ENCODE measurements at regions not wholly inside any gene's neighbourhood (a gene's known extent, or its start where the extent isn't known, plus 50 kb on each side); places are given as distances from the start of the nearest gene placed in this dataset.

GRCh38 chr5:54704333-54704732 is 186.8 kb downstream of the SNX18 start:
- 73% methylated on average over 1 of the region's 1 CpG for WGBS

GRCh38 chr5:54703565-54704255 is 186.2 kb downstream of the SNX18 start:
- H3K4me3 ChIP-seq (ENCODE audit: low read length): no peak overlapping the region
- no peaks in the 10 kb centered on the region for H3K9me3 ChIP-seq (ENCODE audit: control insufficient read depth, low read length)
- no peaks in the 10 kb centered on the region for H3K27me3 ChIP-seq (ENCODE audit: control insufficient read depth, insufficient read depth)
- ATAC-seq (peak; percentile 37 to 56), DNase-seq (peak in 1 of 3 donors; percentile 41)
- WGBS: 67% methylated on average over 10 of the region's 10 CpGs
- peaks cover 12% of the 10 kb centered on the region for H3K4me1 ChIP-seq (ENCODE audit: control insufficient read depth, insufficient read depth, low read length)
- intact Hi-C loops (cut with DNase I): no loop called here
- no peak overlapping the region for H3K27ac ChIP-seq (ENCODE audit: low read length)

More at GRCh38 chr5:54704333-54704732, 186.8 kb downstream of the SNX18 start:
- intact Hi-C loops (cut with DNase I): no loop called here
- Histone ChIP-seq H3K27ac (ENCODE audit: low read length) (no peak overlapping the region), H3K27me3 (ENCODE audit: control insufficient read depth, insufficient read depth) (no peaks in the 10 kb centered on the region), H3K9me3 (ENCODE audit: control insufficient read depth, low read length) (no peaks in the 10 kb centered on the region), H3K4me3 (ENCODE audit: low read length) (no peak overlapping the region), H3K4me1 (ENCODE audit: control insufficient read depth, insufficient read depth, low read length) (peaks cover 10% of the 10 kb centered on the region)
- DNase-seq: no peak
- no peak for ATAC-seq

- DNase-seq (peak; percentile 58 to 80 (median 77)), ATAC-seq (peak; percentile 67 to 87)
- intact Hi-C loops (cut with DNase I): no loop called here
- Histone ChIP-seq H3K27me3 (ENCODE audit: control insufficient read depth, insufficient read depth) (no peaks in the 10 kb centered on the region), H3K27ac (ENCODE audit: low read length) (no peak overlapping the region), H3K9me3 (ENCODE audit: control insufficient read depth, low read length) (no peaks in the 10 kb centered on the region), H3K4me3 (ENCODE audit: low read length) (no peak overlapping the region), H3K4me1 (ENCODE audit: control insufficient read depth, insufficient read depth, low read length) (peaks cover 12% of the 10 kb centered on the region)
- WGBS: 15% methylated on average over 2 of the region's 2 CpGs
These were observed 185.6 kb downstream of the SNX18 start for GRCh38 chr5:54703133-54703532.

GRCh38 chr5:54702470-54702869 is 184.9 kb downstream of the SNX18 start:
- H3K4me3 ChIP-seq (ENCODE audit: low read length): no peak overlapping the region
- 6% methylated on average over 1 of the region's 1 CpG for WGBS
- no peak overlapping the region for H3K27ac ChIP-seq (ENCODE audit: low read length)
- H3K9me3 ChIP-seq (ENCODE audit: control insufficient read depth, low read length): no peaks in the 10 kb centered on the region
- H3K27me3 ChIP-seq (ENCODE audit: control insufficient read depth, insufficient read depth): no peaks in the 10 kb centered on the region
- no peak for DNase-seq
- H3K4me1 ChIP-seq (ENCODE audit: control insufficient read depth, insufficient read depth, low read length): peaks cover 12% of the 10 kb centered on the region
- ATAC-seq: peak in 1 of 2 donors; percentile 56
- intact Hi-C loops (cut with DNase I): no loop called here

GRCh38 chr5:54700986-54701578 is 183.5 kb downstream of the SNX18 start:
- Histone ChIP-seq H3K4me3 (ENCODE audit: low read length) (no peak overlapping the region), H3K4me1 (ENCODE audit: control insufficient read depth, insufficient read depth, low read length) (peaks cover 12% of the 10 kb centered on the region), H3K27ac (ENCODE audit: low read length) (no peak overlapping the region), H3K27me3 (ENCODE audit: control insufficient read depth, insufficient read depth) (no peaks in the 10 kb centered on the region), H3K9me3 (ENCODE audit: control insufficient read depth, low read length) (no peaks in the 10 kb centered on the region)
- 95% methylated on average over 5 of the region's 5 CpGs for WGBS
- intact Hi-C loops (cut with DNase I): no loop called here
- ATAC-seq (peak; percentile 41 to 47), DNase-seq (no peak)

GRCh38 chr5:54696931-54697330 is 179.4 kb downstream of the SNX18 start:
- Histone ChIP-seq H3K4me3 (ENCODE audit: low read length) (no peak overlapping the region), H3K27ac (ENCODE audit: low read length) (peak overlapping the region; percentile 7), H3K9me3 (ENCODE audit: control insufficient read depth, low read length) (no peaks in the 10 kb centered on the region), H3K4me1 (ENCODE audit: control insufficient read depth, insufficient read depth, low read length) (peaks cover 3% of the 10 kb centered on the region), H3K27me3 (ENCODE audit: control insufficient read depth, insufficient read depth) (no peaks in the 10 kb centered on the region)
- 23% methylated on average over 4 of the region's 4 CpGs for WGBS
- ATAC-seq: peak; percentile 47 to 53
- intact Hi-C loops (cut with DNase I): no loop called here
- DNase-seq: peak; percentile 26 to 69 (median 48)

- WGBS: 70% methylated on average over 3 of the region's 3 CpGs
- Histone ChIP-seq H3K9me3 (ENCODE audit: control insufficient read depth, low read length) (no peaks in the 10 kb centered on the region), H3K27ac (ENCODE audit: low read length) (no peak overlapping the region), H3K4me3 (ENCODE audit: low read length) (no peak overlapping the region), H3K27me3 (ENCODE audit: control insufficient read depth, insufficient read depth) (no peaks in the 10 kb centered on the region), H3K4me1 (ENCODE audit: control insufficient read depth, insufficient read depth, low read length) (peaks cover 3% of the 10 kb centered on the region)
- no peak for ATAC-seq
- intact Hi-C loops (cut with DNase I): no loop called here
- no peak for DNase-seq
These were observed 178.8 kb downstream of the SNX18 start for GRCh38 chr5:54696346-54696745.

GRCh38 chr5:54695198-54695966 is 177.8 kb downstream of the SNX18 start:
- Histone ChIP-seq H3K4me3 (ENCODE audit: low read length) (no peak overlapping the region), H3K27me3 (ENCODE audit: control insufficient read depth, insufficient read depth) (no peaks in the 10 kb centered on the region), H3K4me1 (ENCODE audit: control insufficient read depth, insufficient read depth, low read length) (peaks cover 3% of the 10 kb centered on the region), H3K27ac (ENCODE audit: low read length) (no peak overlapping the region), H3K9me3 (ENCODE audit: control insufficient read depth, low read length) (no peaks in the 10 kb centered on the region)
- ATAC-seq: no peak
- intact Hi-C loops (cut with DNase I): no loop called here
- 80% methylated on average over 5 of the region's 5 CpGs for WGBS
- DNase-seq: no peak

- no peaks in the 10 kb centered on the region for H3K27me3 ChIP-seq (ENCODE audit: control insufficient read depth, insufficient read depth)
- no peak overlapping the region for H3K4me3 ChIP-seq (ENCODE audit: low read length)
- peaks cover 3% of the 10 kb centered on the region for H3K4me1 ChIP-seq (ENCODE audit: control insufficient read depth, insufficient read depth, low read length)
- H3K9me3 ChIP-seq (ENCODE audit: control insufficient read depth, low read length): no peaks in the 10 kb centered on the region
- DNase-seq (peak in 1 of 3 donors; percentile 39), ATAC-seq (no peak)
- H3K27ac ChIP-seq (ENCODE audit: low read length): no peak overlapping the region
- intact Hi-C loops (cut with DNase I): no loop called here
- WGBS: 78% methylated on average over 7 of the region's 7 CpGs
These were observed 176.5 kb downstream of the SNX18 start for GRCh38 chr5:54693936-54694657.

- DNase-seq (no peak), ATAC-seq (no peak)
- 72% methylated on average over 4 of the region's 4 CpGs for WGBS
- Histone ChIP-seq H3K4me1 (ENCODE audit: control insufficient read depth, insufficient read depth, low read length) (no peaks in the 10 kb centered on the region), H3K27me3 (ENCODE audit: control insufficient read depth, insufficient read depth) (no peaks in the 10 kb centered on the region), H3K27ac (ENCODE audit: low read length) (no peak overlapping the region), H3K9me3 (ENCODE audit: control insufficient read depth, low read length) (no peaks in the 10 kb centered on the region), H3K4me3 (ENCODE audit: low read length) (no peak overlapping the region)
- intact Hi-C loops (cut with DNase I): no loop called here
These were observed 175.1 kb downstream of the SNX18 start for GRCh38 chr5:54692631-54693030.

GRCh38 chr5:54691656-54692055 is 174.1 kb downstream of the SNX18 start:
- WGBS: 94% methylated on average over 3 of the region's 3 CpGs
- Histone ChIP-seq H3K4me3 (ENCODE audit: low read length) (no peak overlapping the region), H3K27me3 (ENCODE audit: control insufficient read depth, insufficient read depth) (no peaks in the 10 kb centered on the region), H3K4me1 (ENCODE audit: control insufficient read depth, insufficient read depth, low read length) (no peaks in the 10 kb centered on the region), H3K9me3 (ENCODE audit: control insufficient read depth, low read length) (no peaks in the 10 kb centered on the region), H3K27ac (ENCODE audit: low read length) (no peak overlapping the region)
- intact Hi-C loops (cut with DNase I): no loop called here
- ATAC-seq (no peak), DNase-seq (no peak)

Data from right cardiac atrium (tissue), 5 donors.